GM12891 (cell line): ENCODE measurements at regions not wholly inside any gene's neighbourhood (a gene's known extent, or its start where the extent isn't known, plus 50 kb on each side); places are given as distances from the start of the nearest gene placed in this dataset.
A peak's percentile ranks its signal among the peaks of the same experiment; 100 is the strongest.
"Not testable (repeated sequence)": the region's sequence is repeated elsewhere in the genome, so short reads cannot be mapped to it uniquely, and the experiment has no call there.

Experiments
- DNase-seq: peaks from one replicate; pipeline ENCODE4 v3.0.0; 2011; ENCODE audit warnings: low spot score; ENCODE audit not compliant: insufficient read length
- FAIRE-seq: peaks from 2 replicates; lab custom pipeline; 2011; peaks lifted over from hg19 to GRCh38; lab: Jason Lieb, UNC
- PAX5 ChIP-seq: IDR thresholded peaks from 2 replicates; pipeline ENCODE4 v1.6.1; 2011; ENCODE audit warnings: low read length, moderate library complexity, mild to moderate bottlenecking; ENCODE audit not compliant: insufficient read depth, severe bottlenecking
- POLR2A ChIP-seq: IDR thresholded peaks from 2 replicates; pipeline ENCODE4 v1.6.1; 2011; ENCODE audit warnings: low read depth, low read length, control low read depth
- POLR2AphosphoS5 ChIP-seq: IDR thresholded peaks from 2 replicates; pipeline ENCODE4 v1.6.1; 2011; ENCODE audit warnings: low read depth, low read length, control low read depth
- POU2F2 ChIP-seq: IDR thresholded peaks from 2 replicates; pipeline ENCODE4 v1.6.1; 2011; ENCODE audit warnings: low read depth, mild to moderate bottlenecking, control low read depth, low read length, moderate library complexity
- SPI1 ChIP-seq: IDR thresholded peaks from 2 replicates; pipeline ENCODE4 v1.6.1; 2011; ENCODE audit warnings: low read depth, low read length, control low read depth
- TAF1 ChIP-seq: IDR thresholded peaks from 2 replicates; pipeline ENCODE4 v1.6.1; 2011; ENCODE audit warnings: low read depth, low read length, control low read depth

GRCh38 chr4:164591666-164592065 is 162.3 kb upstream of the SMIM31 start:
- DNase-seq (no peak), FAIRE-seq (no peak)

DNA sequence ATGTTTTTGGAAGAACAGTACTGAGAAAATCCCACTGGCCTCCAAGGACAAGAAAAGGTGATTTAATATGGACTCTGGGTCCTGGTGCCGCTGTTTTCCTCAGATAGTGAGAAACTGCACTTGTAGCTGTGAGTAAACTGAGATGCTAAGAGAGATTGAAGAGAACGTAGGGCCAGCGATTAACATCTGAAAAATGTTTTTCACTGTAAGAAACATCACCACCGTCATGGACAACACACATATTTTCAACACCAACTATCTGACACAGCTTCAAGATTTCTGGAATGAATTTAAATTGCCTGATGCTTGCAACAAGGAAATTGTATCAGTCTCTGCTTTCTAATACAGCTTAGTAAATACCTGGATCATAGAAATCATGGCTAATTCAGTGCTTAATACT is 158.2 kb upstream of the SMIM31 start:
- DNase-seq (no peak), FAIRE-seq (no peak)
- TF ChIP-seq PAX5, result no peak
- no peak for TF ChIP-seq SPI1
- no peak for TF ChIP-seq POLR2A
- TF ChIP-seq POLR2AphosphoS5, result no peak
- TF ChIP-seq POU2F2, result no peak
- no peak for TF ChIP-seq TAF1

More at GRCh38 chr4:164591666-164592065, 162.3 kb upstream of the SMIM31 start:
- TF ChIP-seq POU2F2 (no peak), PAX5 (no peak), SPI1 (no peak), TAF1 (no peak), POLR2A (no peak), POLR2AphosphoS5 (no peak)

DNA sequence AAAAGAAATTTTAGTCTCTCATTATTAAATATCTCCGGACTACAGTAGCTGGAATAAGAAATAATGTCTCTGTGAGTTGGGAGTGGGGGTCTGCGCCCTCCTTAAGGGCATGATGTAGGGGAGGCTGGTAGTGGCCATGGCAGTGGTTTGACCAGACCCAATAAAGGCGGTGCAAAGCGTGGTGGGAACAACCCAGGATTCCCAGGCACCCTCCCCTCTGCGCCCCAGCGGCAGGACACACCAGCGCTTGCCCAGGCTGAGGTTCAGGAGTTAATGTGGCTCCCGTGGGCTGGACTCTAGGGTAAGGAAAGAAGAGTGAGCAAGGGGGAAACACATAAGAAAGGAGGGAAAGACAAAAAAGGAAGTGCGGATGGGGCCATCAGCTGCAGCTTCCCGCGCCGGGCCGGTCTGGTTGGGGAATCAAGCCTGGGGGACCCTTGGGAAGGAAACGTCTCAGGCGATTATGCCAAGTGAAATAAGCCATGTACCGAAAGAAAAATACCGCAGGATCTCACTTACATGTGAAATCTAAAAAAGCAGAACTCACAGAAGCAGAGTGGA is 157.5 kb upstream of the SMIM31 start:
- no peak for DNase-seq
- no peak for TF ChIP-seq TAF1
- TF ChIP-seq POLR2A, result no peak
- TF ChIP-seq SPI1, result no peak
- no peak for TF ChIP-seq POU2F2
- TF ChIP-seq PAX5, result no peak
- TF ChIP-seq POLR2AphosphoS5, result no peak
- no peak for FAIRE-seq

DNA sequence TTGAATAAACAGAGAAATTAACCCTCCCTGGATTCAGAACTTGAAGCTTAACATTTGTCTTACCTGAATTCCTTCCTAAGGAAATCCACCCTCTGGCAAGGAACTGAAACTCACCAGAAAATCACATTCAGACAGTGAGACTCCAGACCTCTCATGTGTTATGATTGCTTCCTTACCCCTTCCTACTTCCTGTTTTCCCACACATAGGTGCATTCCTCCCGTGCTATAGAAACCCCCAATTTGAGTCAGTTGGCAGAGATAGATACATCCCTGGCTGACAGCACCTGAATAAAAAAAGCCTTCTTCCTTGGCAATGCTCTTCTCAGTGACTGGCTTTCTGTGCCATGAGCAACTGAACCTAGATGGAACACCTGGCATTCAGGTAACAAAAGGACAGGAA is 157.0 kb upstream of the SMIM31 start:
- FAIRE-seq, result no peak
- DNase-seq, result no peak

DNA sequence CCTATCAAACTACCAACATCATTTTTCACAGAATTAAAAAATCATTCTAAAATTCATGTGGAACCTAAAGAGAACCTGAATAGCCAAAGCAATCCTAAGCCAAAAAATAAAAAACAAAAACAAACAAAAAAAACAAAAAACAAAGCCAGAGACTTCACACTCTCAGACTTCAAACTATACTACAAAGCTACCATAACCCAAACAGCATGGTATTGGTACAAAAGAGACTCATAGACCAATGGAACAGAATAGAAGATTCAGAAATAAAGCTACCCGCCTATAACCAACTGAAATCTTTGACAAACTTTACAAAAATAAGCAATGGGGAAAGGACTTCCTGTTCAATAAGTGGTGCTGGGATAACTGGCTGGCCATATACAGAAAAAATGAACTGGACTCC is 152.3 kb upstream of the SMIM31 start:
- TF ChIP-seq POLR2AphosphoS5 (no peak), SPI1 (no peak), PAX5 (no peak), TAF1 (no peak), POU2F2 (no peak), POLR2A (no peak)
- FAIRE-seq (no peak), DNase-seq (no peak)

More for the DNA sequence above, 157.0 kb upstream of the SMIM31 start:
- TF ChIP-seq POLR2AphosphoS5, result no peak
- TF ChIP-seq TAF1, result no peak
- TF ChIP-seq SPI1, result peak; percentile 21; the same call in 1 of the 2 replicates
- TF ChIP-seq POLR2A, result no peak
- TF ChIP-seq PAX5, result no peak

GRCh38 chr4:164605791-164606190 is 148.1 kb upstream of the SMIM31 start:
- not testable (repeated sequence) for DNase-seq, FAIRE-seq

- no peak for TF ChIP-seq POLR2AphosphoS5
- TF ChIP-seq POLR2A, result no peak
- TF ChIP-seq TAF1, result no peak
- TF ChIP-seq SPI1, result peak; percentile 70
- no peak for FAIRE-seq
- no peak for DNase-seq
Measured at GRCh38 chr4:164606478-164606877, 147.5 kb upstream of the SMIM31 start.

DNA sequence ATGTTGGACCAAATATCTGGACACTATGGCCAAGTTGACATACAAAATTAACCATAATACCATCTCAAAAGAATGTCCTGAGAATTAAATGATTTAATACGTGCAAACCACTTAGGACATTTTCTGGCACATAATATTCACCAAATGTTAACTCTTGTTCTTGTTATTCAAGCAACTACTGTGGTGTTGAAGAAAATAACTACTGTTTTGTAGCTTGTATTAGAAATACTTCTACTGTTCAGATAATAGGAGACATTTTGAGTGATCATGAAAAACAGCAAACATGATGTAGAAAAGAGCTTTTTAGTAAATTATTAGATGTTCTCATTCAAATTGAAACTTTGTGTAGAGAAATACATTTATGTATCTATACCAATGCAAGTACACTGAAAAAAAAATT is 140.7 kb upstream of the SMIM31 start:
- FAIRE-seq (no peak), DNase-seq (no peak)
- no peak for TF ChIP-seq POLR2AphosphoS5
- no peak for TF ChIP-seq SPI1
- no peak for TF ChIP-seq PAX5
- no peak for TF ChIP-seq POLR2A
- no peak for TF ChIP-seq TAF1
- TF ChIP-seq POU2F2, result no peak

- FAIRE-seq (no peak), DNase-seq (no peak)
- TF ChIP-seq POLR2AphosphoS5 (no peak), TAF1 (no peak), POU2F2 (no peak), SPI1 (no peak), POLR2A (no peak), PAX5 (no peak)
Measured at GRCh38 chr4:164613792-164614191, 140.1 kb upstream of the SMIM31 start.

DNA sequence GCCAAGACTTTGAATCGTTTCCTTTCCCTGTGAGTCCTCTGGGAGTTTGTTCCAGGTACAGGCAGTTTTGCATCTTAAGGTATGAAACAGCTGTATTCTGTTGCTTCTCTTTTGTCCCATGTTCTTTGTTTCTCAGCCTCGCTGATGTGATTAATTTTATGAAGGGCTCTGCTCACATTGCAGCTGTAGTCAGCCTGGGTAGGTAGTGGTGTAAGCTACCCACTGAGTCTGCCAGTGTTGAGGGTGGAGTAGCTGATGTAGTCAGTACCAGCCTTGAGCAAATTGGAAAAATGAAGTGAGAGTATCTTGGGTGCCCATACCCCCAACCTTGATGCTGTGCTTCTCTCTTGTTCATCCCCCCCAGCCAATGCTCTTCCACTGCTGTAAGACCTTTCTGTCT is 139.6 kb upstream of the SMIM31 start:
- FAIRE-seq (no peak), DNase-seq (no peak)
- TF ChIP-seq POU2F2 (no peak), POLR2A (no peak), TAF1 (no peak), SPI1 (no peak)

DNA sequence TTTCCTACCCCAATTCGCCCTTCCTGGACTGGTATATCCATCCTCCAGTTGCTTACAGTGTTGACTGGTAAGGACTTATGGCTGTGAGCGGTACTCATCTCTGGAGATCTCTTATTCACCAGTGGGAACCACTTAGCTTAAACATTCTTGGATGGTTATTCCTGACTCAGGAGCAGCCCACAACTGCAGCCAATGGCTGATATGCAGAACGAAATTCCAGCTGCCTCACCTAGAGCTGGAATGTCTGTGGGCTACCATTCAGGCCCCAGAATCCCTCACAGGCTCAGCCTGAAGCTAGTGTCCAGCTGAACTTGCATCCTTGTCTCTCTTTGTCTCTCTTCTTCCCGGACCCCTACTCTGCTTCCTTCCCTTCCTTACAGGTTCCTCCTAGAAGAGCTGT is 138.9 kb upstream of the SMIM31 start:
- no peak for DNase-seq
- FAIRE-seq, result no peak
- no peak for TF ChIP-seq POU2F2
- TF ChIP-seq TAF1, result no peak
- no peak for TF ChIP-seq POLR2A
- no peak for TF ChIP-seq SPI1
- TF ChIP-seq PAX5, result no peak
- TF ChIP-seq POLR2AphosphoS5, result no peak
